Activated T-helper 2 cell treated with anti-CD3 and anti-CD28 coated beads, Interferon-gamma antibody, Interleukin-2, Interleukin-4, amounts not matched to agents 10 μg/mL and 5 μg/mL and 100 μg/mL, durations not matched to agents 14 hours and 24 hours and 36 hours (primary cell): ENCODE measurements at regions not wholly inside any gene's neighbourhood (a gene's known extent, or its start where the extent isn't known, plus 50 kb on each side); places are given as distances from the start of the nearest gene placed in this dataset.
"Not testable (repeated sequence)": the region's sequence is repeated elsewhere in the genome, so short reads cannot be mapped to it uniquely, and the experiment has no call there.

Source experiments
- DNase-seq: peaks from one replicate; pipeline ENCODE4 v3.0.0; 2021; ENCODE audit warnings: low spot score
- H3K27ac Mint-ChIP-seq: one replicate; pipeline ENCODE4 v1.8.0; 2021; ENCODE audit warnings: mixed read lengths
- H3K27me3 Mint-ChIP-seq: one replicate; pipeline ENCODE4 v1.8.0; 2021; ENCODE audit warnings: low read depth, mixed read lengths
- H3K36me3 Mint-ChIP-seq: one replicate; pipeline ENCODE4 v1.8.0; 2021; ENCODE audit warnings: low read depth, mixed read lengths
- H3K4me1 Mint-ChIP-seq: one replicate; pipeline ENCODE4 v1.8.0; 2021; ENCODE audit warnings: low read depth, mixed read lengths
- H3K4me3 Mint-ChIP-seq: one replicate; pipeline ENCODE4 v1.8.0; 2021; ENCODE audit warnings: low read depth, mild to moderate bottlenecking, moderate library complexity, mixed read lengths
- H3K9me3 Mint-ChIP-seq: one replicate; pipeline ENCODE4 v1.8.0; 2021; ENCODE audit warnings: mixed read lengths
- intact Hi-C: fragments of 100-400 bp; cut with micrococcal nuclease; formaldehyde crosslinking; loops from one replicate; pipeline ENCODE4 v1.15.1; 2023

- Mint-ChIP-seq H3K27ac (no peak overlapping the region), H3K4me3 (no peak overlapping the region), H3K27me3 (no peaks in the 10 kb centered on the region), H3K4me1 (peaks cover 12% of the 10 kb centered on the region), H3K9me3 (no peaks in the 10 kb centered on the region), H3K36me3 (no peaks in the 10 kb centered on the region)
- no peak for DNase-seq
- intact Hi-C loops = loop anchor here (5.0 kb wide), 1 partner anchor 149 kb away; no protein-coding TSS in a partner anchor
These were observed 161.5 kb downstream of the NRIP1 start for GRCh38 chr21:14903172-14903865.

GRCh38 chr21:14901482-14901958 is 163.3 kb downstream of the NRIP1 start:
- Mint-ChIP-seq H3K36me3 (no peaks in the 10 kb centered on the region), H3K4me1 (peaks cover 12% of the 10 kb centered on the region), H3K9me3 (no peaks in the 10 kb centered on the region), H3K27ac (peak overlapping the region; percentile 52), H3K4me3 (no peak overlapping the region), H3K27me3 (no peaks in the 10 kb centered on the region)
- intact Hi-C loops = loop anchor here (2.0 to 5.0 kb wide), 2 partner anchors 151 to 537 kb away; no protein-coding TSS in a partner anchor
- no peak for DNase-seq

- Mint-ChIP-seq H3K27me3 (no peaks in the 10 kb centered on the region), H3K27ac (no peak overlapping the region), H3K36me3 (no peaks in the 10 kb centered on the region), H3K4me3 (no peak overlapping the region), H3K9me3 (no peaks in the 10 kb centered on the region), H3K4me1 (peaks cover 12% of the 10 kb centered on the region)
- DNase-seq = no peak
- intact Hi-C loops = loop anchor here (2.0 to 5.0 kb wide), 2 partner anchors 152 to 538 kb away; no protein-coding TSS in a partner anchor
These were observed 164.2 kb downstream of the NRIP1 start for GRCh38 chr21:14900611-14901010.

GRCh38 chr21:14900058-14900457 is 164.7 kb downstream of the NRIP1 start:
- peaks cover 12% of the 10 kb centered on the region for H3K4me1 Mint-ChIP-seq
- no peak overlapping the region for H3K27ac Mint-ChIP-seq
- H3K4me3 Mint-ChIP-seq = no peak overlapping the region
- intact Hi-C loops = loop anchor here (2.0 to 5.0 kb wide), 2 partner anchors 152 to 539 kb away; no protein-coding TSS in a partner anchor
- no peak for DNase-seq
- no peaks in the 10 kb centered on the region for H3K9me3 Mint-ChIP-seq
- no peaks in the 10 kb centered on the region for H3K36me3 Mint-ChIP-seq
- no peaks in the 10 kb centered on the region for H3K27me3 Mint-ChIP-seq

- Mint-ChIP-seq H3K4me3 (no peak overlapping the region), H3K9me3 (no peaks in the 10 kb centered on the region), H3K36me3 (no peaks in the 10 kb centered on the region), H3K27ac (no peak overlapping the region), H3K27me3 (no peaks in the 10 kb centered on the region), H3K4me1 (peaks cover 5% of the 10 kb centered on the region)
- intact Hi-C loops = no loop called here
- no peak for DNase-seq
These were observed 169.0 kb downstream of the NRIP1 start for GRCh38 chr21:14895792-14896191.

DNA sequence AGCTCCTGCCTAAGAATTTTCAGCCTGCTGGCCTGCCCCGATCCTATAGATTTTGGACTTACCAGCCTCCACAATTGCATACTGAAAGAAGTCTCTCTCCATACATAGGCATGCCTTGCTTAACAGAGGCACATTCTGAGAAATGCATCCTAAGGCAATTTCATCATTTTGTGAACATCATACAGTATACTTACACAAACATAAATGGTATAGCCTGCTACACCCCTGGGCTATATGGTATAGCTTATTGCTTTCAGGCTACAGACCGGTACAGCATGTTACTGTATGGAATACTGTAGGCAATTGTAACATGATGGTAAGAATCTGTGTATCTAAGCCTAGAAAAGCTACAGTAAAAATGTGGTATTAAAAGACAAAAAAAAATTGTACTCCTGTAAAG is 174.7 kb downstream of the NRIP1 start:
- Mint-ChIP-seq H3K4me3 (no peak overlapping the region), H3K4me1 (no peaks in the 10 kb centered on the region), H3K27ac (no peak overlapping the region), H3K27me3 (no peaks in the 10 kb centered on the region), H3K9me3 (no peaks in the 10 kb centered on the region), H3K36me3 (no peaks in the 10 kb centered on the region)
- DNase-seq = no peak
- intact Hi-C loops = no loop called here

- Mint-ChIP-seq H3K27ac (no peak overlapping the region), H3K27me3 (no peaks in the 10 kb centered on the region), H3K4me3 (no peak overlapping the region), H3K36me3 (no peaks in the 10 kb centered on the region), H3K9me3 (no peaks in the 10 kb centered on the region), H3K4me1 (no peaks in the 10 kb centered on the region)
- no peak for DNase-seq
- intact Hi-C loops = no loop called here
These were observed 175.6 kb downstream of the NRIP1 start for GRCh38 chr21:14889080-14889810.

GRCh38 chr21:14888202-14888601 is 176.6 kb downstream of the NRIP1 start:
- no peaks in the 10 kb centered on the region for H3K36me3 Mint-ChIP-seq
- H3K9me3 Mint-ChIP-seq = no peaks in the 10 kb centered on the region
- H3K4me1 Mint-ChIP-seq = no peaks in the 10 kb centered on the region
- no peaks in the 10 kb centered on the region for H3K27me3 Mint-ChIP-seq
- no peak overlapping the region for H3K27ac Mint-ChIP-seq
- H3K4me3 Mint-ChIP-seq = no peak overlapping the region
- DNase-seq = no peak
- intact Hi-C loops = no loop called here

- H3K4me1 Mint-ChIP-seq = no peaks in the 10 kb centered on the region
- no peak overlapping the region for H3K4me3 Mint-ChIP-seq
- intact Hi-C loops = no loop called here
- no peaks in the 10 kb centered on the region for H3K36me3 Mint-ChIP-seq
- DNase-seq = no peak
- no peak overlapping the region for H3K27ac Mint-ChIP-seq
- no peaks in the 10 kb centered on the region for H3K27me3 Mint-ChIP-seq
- H3K9me3 Mint-ChIP-seq = no peaks in the 10 kb centered on the region
These were observed 178.8 kb downstream of the NRIP1 start for GRCh38 chr21:14886001-14886400.

- Mint-ChIP-seq H3K27me3 (no peaks in the 10 kb centered on the region), H3K9me3 (no peaks in the 10 kb centered on the region)
These were observed 181.4 kb downstream of the NRIP1 start for GRCh38 chr21:14883351-14883750.

DNA sequence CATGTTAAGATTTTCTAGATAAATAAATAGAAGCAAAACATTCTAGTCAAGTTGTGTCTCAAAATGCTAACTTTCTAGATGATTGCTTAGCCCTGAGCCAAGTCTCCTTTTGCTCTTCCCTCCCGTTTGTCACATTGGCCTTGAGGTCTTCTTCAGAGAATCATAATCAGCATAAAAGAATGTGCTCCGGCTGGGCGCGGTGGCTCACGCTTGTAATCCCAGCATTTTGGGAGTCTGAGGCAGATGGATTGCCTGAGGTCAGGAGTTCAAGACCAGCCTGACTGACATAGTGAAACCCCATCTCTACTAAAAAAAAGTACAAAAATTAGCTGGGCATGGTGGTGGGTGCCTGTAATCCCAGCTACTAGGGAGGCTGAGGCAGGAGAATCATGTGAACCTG is 182.3 kb downstream of the NRIP1 start:
- H3K4me1 Mint-ChIP-seq, H3K36me3 Mint-ChIP-seq, intact Hi-C loops, H3K9me3 Mint-ChIP-seq, H3K27me3 Mint-ChIP-seq, H3K27ac Mint-ChIP-seq, H3K4me3 Mint-ChIP-seq, DNase-seq: not testable (repeated sequence)

More at GRCh38 chr21:14883351-14883750, 181.4 kb downstream of the NRIP1 start:
- Mint-ChIP-seq H3K4me3 (no peak overlapping the region), H3K4me1 (no peaks in the 10 kb centered on the region), H3K36me3 (no peaks in the 10 kb centered on the region), H3K27ac (no peak overlapping the region)
- no peak for DNase-seq
- intact Hi-C loops = no loop called here

DNA sequence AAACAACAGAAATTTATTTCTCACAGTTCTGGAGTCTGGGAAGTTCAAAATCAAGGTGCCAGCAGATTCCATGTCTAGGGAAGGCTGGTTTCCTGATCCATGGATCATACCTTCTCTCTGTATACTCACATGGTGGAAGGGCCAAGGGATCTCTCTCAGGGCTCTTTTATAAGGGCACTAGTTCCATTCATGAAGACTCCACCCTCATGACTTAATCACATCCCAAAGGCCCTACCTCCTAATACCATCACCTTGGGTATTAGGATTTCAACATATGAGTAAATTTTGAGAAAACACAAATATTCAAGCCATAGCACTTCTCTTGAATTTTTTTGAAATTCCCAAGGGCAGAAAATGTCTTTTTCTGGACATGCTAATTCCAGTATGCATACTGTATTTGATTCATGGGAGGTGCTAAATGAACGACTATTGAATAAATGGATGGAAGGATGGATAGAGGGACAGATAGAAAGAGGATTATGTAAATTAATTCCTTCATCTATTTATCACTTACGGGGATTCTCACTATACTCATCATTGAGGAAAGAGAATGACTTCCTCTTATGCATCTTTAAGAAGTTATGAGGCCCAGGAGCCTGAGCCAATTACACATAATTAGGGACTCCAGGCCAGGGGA is 182.8 kb downstream of the NRIP1 start:
- intact Hi-C loops = no loop called here
- no peaks in the 10 kb centered on the region for H3K36me3 Mint-ChIP-seq
- H3K4me1 Mint-ChIP-seq = no peaks in the 10 kb centered on the region
- no peaks in the 10 kb centered on the region for H3K27me3 Mint-ChIP-seq
- no peaks in the 10 kb centered on the region for H3K9me3 Mint-ChIP-seq
- no peak overlapping the region for H3K4me3 Mint-ChIP-seq
- no peak overlapping the region for H3K27ac Mint-ChIP-seq
- DNase-seq = no peak

DNA sequence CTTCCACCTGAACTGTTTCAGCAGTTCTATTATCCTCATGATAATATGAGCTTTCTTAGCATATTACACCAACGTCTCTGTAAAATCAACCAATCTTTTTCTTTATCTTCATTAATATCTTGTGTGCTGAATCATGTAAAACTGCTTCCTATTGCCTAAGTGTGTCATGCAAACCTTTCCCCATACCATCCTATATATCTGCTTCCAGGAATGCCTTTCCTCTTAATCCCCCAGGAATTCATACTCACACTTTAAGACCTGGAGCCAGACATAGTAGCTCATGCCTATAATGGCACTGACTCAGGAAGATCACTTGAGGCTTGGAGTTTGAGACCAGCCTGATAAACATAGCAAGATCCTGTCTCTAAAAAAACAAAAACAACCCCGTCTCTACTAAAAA is 183.9 kb downstream of the NRIP1 start:
- intact Hi-C loops = no loop called here
- Mint-ChIP-seq H3K36me3 (no peaks in the 10 kb centered on the region), H3K4me3 (no peak overlapping the region), H3K4me1 (no peaks in the 10 kb centered on the region), H3K27ac (no peak overlapping the region), H3K9me3 (no peaks in the 10 kb centered on the region), H3K27me3 (no peaks in the 10 kb centered on the region)
- no peak for DNase-seq
